Fibroblast of pulmonary artery (primary cell): ENCODE measurements at regions not wholly inside any gene's neighbourhood (a gene's known extent, or its start where the extent isn't known, plus 50 kb on each side); places are given as distances from the start of the nearest gene placed in this dataset.

Experiments used
- DNase-seq: peaks from one replicate; pipeline ENCODE4 v3.0.0-alpha.2; 2010; ENCODE audit warnings: low read depth
- H3K4me3 ChIP-seq: replicated peaks from 2 replicates; pipeline ENCODE4 v1.5.1; 2011; ENCODE audit warnings: low read depth, mild to moderate bottlenecking, control low read depth, low read length, moderate library complexity
- TF ChIP-seq, protein P1 (sequence below): IDR thresholded peaks from 2 replicates; pipeline ENCODE4 v1.5.1; 2011; ENCODE audit warnings: mild to moderate bottlenecking, control low read depth, low read length, inconsistent platforms; ENCODE audit errors: missing control alignments

DNA sequence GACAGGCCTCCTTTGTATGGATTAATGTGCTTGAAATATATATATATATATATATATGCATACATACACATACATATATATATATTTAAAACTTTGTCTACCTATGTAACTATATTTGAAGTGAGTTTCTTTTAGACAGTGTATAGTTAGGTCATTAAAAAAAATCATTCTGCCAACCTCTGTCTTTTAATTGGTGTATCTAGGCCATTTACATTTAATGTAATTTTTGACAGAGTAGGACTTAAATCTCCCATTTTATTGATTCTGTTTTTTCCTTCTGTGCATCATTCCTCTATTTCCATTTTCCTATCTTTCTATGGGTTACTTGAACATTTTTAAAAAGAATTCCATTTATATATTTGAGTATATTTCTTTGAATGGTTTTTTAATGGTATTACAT, 125.2 kb downstream of the IRF8 start:
- DNase-seq: no peak
- no peak overlapping the region for H3K4me3 ChIP-seq
- TF ChIP-seq, protein P1, sequence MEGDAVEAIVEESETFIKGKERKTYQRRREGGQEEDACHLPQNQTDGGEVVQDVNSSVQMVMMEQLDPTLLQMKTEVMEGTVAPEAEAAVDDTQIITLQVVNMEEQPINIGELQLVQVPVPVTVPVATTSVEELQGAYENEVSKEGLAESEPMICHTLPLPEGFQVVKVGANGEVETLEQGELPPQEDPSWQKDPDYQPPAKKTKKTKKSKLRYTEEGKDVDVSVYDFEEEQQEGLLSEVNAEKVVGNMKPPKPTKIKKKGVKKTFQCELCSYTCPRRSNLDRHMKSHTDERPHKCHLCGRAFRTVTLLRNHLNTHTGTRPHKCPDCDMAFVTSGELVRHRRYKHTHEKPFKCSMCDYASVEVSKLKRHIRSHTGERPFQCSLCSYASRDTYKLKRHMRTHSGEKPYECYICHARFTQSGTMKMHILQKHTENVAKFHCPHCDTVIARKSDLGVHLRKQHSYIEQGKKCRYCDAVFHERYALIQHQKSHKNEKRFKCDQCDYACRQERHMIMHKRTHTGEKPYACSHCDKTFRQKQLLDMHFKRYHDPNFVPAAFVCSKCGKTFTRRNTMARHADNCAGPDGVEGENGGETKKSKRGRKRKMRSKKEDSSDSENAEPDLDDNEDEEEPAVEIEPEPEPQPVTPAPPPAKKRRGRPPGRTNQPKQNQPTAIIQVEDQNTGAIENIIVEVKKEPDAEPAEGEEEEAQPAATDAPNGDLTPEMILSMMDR: no peak

DNA sequence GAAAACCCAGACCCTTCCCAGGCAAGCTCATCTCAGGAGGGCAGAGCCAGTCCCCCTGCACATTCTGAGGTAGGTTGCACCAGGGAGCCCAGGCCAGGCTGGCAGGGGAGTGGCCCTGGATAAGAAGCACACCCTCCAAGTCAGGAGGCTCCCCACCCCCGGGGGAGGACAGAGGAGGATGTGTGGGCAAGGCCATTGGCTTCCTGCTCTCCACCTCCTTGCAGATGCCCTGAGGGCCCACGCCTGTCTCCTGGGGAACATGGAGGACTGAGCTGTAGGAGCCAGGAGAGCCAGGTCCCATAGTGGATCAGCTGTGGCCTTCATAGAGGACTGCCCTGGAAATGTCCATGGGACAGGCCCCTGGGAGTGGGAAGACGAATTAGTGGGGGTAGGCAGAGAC, 126.7 kb downstream of the IRF8 start:
- TF ChIP-seq, protein P1: no peak
- no peak for DNase-seq
- H3K4me3 ChIP-seq: no peak overlapping the region

DNA sequence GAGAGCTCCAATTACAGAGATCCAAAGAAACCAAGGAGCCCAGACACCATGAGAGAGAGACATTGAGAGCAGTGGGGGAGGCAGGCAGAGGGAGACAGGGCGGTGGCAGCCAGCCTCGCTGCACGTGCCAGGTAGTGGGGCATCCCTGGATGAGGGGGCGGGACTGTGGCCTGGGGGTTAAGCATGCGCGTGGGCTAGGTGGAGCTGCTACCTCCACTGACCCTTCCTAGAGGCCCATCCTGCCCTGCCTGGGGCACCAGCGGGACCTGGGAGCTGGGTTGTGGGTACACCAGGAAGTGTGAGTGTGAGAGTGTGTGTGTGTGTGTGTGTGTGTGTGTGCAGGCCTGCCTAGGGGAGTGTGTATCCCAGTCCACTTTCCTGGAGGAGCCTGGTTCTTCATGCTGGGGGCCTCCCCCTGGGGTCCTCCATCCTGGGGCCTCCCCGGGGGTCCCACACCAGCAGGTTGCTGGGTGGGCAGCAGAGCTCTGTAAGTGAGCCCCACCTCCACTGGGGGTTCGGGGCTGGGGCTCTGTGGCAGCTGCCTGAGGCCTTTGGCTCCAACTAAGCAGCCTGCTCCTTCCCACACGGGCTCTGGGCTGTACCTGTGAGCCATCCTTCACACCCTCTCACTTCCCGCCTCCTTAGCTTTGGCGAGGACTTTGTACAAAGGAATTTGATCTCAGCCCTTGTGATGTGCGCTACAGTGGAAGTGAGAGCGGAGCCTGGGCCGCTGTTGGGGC, 127.4 kb downstream of the IRF8 start:
- TF ChIP-seq, protein P1: no peak
- H3K4me3 ChIP-seq: no peak overlapping the region
- no peak for DNase-seq

DNA sequence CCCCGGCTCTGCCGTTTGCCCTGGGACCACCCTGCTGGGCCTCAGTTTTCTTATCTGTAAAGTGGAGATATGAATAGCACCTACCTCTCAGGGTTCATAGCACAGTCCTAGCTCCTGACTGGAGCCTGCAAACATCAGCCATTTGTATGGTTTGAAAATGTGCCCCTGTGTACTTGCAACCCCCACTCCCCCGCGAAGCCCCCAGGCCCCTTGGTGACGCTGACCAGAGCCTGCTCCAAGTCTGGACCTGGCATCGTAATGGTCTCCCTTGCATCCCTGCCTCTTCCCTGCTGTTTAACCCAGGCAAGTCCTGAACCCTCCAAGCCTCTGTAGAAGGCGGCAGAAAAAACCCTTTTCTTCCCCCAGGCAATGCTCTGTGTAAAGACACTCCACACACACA, 128.0 kb downstream of the IRF8 start:
- TF ChIP-seq, protein P1: no peak
- DNase-seq: no peak
- no peak overlapping the region for H3K4me3 ChIP-seq

DNA sequence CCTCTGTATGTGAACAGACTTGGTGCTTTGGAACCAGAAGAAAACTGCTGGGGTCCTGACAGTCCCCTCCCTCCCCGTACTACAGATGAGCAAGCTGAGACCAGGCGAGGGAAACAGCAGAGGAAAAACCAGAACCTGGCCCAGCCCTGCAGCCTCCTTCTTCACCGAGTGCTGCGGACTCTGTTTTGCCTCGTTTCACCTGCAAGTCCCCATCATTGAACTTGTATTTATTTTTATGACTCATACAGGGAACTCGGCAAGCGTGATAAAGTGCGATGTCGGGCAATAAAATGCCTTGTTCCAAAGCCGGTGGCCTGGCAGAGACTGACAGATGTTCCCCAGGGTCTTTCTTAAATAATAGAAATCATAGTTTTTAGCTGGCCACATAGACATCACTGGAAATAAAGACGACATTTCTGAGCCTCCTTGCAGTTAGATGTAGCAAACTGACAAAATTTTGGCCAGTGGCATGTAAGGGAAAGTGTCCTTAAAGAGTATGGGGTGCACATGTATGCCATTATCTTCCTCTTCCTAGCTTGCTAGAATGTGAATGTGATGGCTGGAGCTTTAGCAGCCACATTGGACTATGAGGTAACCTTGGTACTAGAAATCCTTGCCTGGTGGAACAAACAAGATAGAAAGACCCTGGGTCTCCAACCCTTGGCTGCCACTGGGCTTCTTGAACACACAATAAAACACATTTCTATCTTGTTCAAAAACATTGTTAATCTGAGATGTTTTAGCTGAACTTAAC, 128.6 kb downstream of the IRF8 start:
- H3K4me3 ChIP-seq: no peak overlapping the region
- DNase-seq: no peak
- TF ChIP-seq, protein P1: no peak

DNA sequence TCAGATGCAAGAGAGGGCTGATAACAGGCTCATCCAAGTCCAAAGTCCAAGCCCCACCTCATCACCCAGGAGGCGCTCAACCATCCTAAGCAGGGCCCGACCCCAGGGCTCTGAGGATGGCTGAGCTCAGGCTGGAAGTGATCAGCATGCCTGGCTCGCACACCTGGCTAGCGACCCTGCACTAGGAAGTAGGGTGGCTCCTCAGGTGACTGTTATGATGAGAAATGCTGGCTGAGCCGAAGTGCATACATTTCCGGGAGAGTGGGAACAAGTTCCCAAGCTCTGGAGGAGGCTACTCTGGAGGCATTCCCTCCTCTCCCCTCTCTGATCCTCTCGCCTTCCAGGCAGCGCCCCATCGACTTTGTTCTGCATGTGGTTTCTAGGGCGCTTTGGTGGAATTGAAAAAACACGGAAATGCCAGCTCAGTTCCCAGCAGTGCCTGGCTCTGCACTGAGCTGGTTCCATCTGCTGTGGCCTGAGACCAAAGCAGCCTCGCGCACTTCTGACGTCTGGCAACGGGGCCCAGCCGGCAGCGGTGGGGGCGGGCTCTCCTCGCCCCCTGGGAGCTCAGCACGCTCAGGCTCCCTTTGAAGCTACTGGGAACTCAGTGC, 130.3 kb downstream of the IRF8 start:
- H3K4me3 ChIP-seq: no peak overlapping the region
- peak; percentile 25 for DNase-seq
- TF ChIP-seq, protein P1: no peak
